HG02885 (cell line): ENCODE measurements at regions not wholly inside any gene's neighbourhood (a gene's known extent, or its start where the extent isn't known, plus 50 kb on each side); places are given as distances from the start of the nearest gene placed in this dataset.

Source experiments
- ATAC-seq: cut with Tn5 transposase; IDR thresholded peaks from one replicate; pipeline ENCODE4 v1.9.1; 2021; ENCODE audit warnings: mild to moderate bottlenecking; ENCODE audit not compliant: unreplicated experiment, poor library complexity

- no peak for ATAC-seq
Observed at GRCh38 chr18:68436485-68436884, 278.4 kb downstream of the TMX3 start.

- no peak for ATAC-seq
Observed at GRCh38 chr18:68435581-68435980, 279.3 kb downstream of the TMX3 start.

DNA sequence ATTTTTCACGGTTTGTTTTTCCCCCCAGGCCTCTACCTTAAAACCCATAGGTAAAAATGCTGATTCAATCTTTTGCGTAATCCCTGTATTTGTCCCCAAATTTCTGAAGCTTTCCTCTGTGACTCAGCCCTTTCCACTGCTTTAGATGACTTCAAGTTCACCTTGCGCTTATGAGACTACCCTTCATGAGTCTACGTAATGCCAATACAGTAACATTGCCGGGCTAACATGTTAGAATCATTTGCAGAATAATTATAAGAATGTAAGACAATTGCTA, 283.0 kb downstream of the TMX3 start:
- no peak for ATAC-seq

DNA sequence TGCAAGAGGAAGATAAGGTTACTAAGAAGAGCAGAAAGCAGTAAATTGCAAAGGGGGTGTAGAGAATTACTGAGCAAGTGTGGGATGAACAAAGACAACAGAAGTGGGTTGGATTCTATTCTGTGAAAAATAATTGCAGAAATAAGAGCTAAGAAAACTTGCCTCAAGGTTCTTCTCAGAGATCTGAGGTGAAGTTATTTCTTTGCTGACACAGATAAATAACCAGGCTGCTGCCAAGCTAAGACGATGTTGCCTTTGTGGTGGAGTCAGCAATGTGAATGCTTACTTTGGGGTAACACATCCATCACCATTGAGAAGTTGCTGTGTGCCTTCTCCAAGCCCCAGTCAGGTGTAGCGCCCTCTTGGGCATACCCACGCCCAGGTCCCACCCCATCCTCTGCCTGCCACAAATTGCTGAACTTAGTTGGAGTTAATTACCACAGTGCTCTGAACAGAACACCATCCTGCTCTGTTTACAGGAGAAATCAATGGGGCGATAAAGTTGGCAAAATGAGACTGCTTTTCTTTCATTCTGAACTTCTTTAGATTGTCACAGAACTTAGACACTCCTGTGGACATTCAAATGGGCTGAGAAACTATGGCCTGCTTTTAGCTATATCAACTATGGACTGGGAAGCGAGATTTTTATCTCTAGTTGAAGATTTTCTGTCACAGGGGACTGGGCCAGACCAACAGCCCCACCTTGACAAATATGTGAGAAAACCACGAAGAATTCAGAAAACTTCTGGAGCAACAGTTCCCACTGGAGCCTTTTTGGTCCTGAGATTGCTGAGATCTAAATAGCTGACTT, 283.6 kb downstream of the TMX3 start:
- no peak for ATAC-seq

DNA sequence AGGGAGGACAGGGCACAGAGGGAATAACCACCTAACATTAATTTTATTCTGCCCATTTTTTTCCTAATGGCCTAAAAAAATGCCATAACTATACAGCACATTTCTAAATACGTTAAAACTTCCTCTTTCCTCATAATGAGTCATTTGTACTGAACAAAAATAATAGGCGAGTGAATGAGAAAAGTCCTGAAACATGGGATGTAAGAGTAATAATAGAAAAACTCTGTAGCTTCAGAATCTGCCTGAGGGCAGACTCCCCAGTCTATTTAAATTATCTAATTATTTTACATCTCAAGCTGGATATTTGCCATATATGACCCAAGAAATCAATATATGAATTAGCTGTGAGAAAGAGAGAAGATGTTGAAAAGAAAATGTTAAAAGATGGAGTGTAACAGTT, 285.1 kb downstream of the TMX3 start:
- ATAC-seq, result no peak

DNA sequence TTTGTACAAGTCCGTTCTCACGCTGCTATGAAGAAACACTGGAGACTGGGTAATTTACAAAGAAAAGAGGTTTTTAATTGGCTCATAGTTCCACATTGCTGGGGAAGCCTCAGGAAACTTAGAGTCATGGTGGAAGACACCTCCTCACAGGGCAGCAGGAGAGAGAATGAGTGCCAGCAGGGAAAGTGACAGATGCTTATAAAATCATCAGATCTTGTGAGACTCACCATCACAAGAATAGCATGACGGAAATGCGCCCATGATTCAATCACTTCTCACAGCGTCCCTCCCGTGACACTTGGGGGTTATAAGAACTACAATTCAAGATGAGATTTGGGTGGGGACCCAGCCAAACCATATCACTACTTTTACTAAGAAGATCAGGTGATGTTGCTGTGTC, 285.8 kb downstream of the TMX3 start:
- ATAC-seq, result no peak

DNA sequence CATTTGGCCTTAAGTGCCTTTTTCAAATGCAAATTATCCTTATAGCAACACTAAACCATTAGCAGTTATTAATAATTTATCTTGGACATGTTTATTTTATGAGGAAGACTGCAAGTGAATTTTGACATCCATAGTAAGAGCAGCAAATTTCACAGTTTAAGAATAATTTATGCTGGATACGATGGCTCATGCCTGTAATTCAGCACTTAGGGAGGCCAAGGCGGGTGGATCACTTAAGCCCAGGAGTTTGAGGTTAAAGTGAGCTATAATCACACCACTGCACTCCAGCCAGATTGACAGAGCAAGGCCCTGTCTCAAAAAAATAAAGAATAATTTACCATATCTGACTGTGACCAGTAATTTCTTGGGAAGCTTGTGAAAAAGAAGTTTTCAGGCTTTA, 286.2 kb downstream of the TMX3 start:
- no peak for ATAC-seq

DNA sequence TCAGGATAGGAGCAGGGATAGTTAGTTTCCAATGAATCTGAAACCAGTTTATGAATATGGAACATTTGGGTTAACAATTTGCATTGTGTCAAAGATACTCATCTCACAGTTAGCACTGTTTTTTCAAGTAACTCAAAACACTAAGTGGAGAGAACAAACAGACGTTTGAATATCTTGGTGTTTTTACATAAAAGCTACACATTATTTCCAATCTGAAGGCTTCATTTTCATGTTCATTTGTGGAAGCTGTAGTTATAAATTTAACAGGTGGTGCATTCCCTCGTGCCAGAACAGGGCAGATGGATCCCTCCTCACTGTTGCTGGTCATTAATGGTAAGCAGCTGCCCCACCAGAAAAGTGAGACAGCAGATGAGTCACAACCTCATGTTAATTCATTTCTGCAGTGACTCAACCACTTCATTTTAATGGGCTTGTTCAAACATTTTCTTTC, 286.9 kb downstream of the TMX3 start:
- no peak for ATAC-seq

- no peak for ATAC-seq
Observed at GRCh38 chr18:68426731-68427315, 288.1 kb downstream of the TMX3 start.

DNA sequence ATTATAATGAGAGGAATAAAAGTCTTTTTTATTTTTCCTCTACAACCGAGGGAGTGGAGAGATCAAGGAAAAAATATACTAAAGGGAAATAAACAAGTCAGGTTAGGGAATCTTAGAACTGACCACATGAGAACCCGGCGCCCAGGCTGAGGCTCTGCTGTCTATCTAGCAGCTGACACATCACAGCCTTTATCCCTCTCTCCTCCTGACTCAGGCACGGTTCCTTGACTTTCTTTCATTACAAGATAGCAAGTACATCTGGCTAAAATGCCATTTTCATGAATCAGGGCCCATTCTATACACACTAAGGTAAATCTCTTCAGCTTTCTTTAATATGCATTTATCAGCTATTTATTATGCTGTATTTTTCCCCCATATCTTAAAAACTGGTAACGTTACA, 296.0 kb downstream of the TMX3 start:
- ATAC-seq, result no peak

DNA sequence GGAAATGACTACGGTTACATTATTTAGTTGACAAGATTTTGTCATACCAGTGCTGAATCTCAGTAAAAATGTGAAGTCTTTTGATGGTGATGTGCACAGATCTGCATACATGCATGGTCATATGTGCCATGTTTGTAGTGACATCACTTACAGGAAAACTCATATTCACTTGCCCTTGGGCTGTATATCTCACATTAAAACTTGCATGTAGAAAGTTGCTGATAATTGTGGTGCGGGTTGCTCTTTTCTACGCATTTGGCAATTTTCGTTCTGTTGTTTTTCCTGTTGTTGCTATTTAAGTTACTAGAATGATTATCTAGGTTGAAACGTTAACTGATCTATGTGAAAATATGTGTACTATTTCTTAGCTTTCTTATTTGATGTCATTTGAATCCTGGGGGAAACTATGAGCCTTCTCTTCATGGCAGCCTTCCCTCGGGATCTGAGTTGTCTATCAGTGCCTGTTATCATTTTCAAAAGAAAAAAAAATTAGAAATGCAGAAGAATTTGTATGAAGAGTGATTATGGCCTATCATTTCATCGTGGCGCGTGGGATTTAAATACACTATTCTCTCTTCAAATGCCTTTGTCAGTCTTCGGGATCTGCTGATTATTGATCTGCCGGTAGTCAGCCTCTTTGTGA, 296.6 kb downstream of the TMX3 start:
- no peak for ATAC-seq

- ATAC-seq, result no peak
Observed at GRCh38 chr18:68417826-68418225, 297.1 kb downstream of the TMX3 start.

- ATAC-seq, result no peak
Observed at GRCh38 chr18:68417166-68417799, 297.6 kb downstream of the TMX3 start.

- no peak for ATAC-seq
Observed at GRCh38 chr18:68414407-68414806, 300.5 kb downstream of the TMX3 start.

- no peak for ATAC-seq
Observed at GRCh38 chr18:68409576-68409975, 305.3 kb downstream of the TMX3 start.

GRCh38 chr18:68406761-68407160, 308.1 kb downstream of the TMX3 start:
- no peak for ATAC-seq

DNA sequence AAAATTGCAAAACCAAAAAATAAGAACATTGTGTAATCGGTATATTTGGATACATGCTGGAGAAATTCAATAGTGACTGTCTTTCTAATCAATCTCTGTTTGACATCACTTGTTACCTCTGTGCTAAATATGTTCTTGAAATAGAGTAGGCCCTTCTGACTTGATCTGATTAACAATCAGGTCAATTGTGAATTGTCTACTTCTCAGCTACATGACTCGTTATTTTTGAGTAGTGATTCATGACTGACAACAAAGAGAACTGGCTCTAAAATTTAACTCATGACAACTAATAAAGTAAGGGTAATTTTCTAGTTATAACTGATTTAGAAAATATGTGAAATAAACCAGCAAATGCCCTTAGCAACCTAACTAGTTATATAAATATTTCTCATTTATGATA, 312.1 kb downstream of the TMX3 start:
- ATAC-seq, result no peak

GRCh38 chr18:68400889-68401288, 314.0 kb downstream of the TMX3 start:
- no peak for ATAC-seq

- ATAC-seq, result no peak
Observed at GRCh38 chr18:68399721-68400120, 315.2 kb downstream of the TMX3 start.

DNA sequence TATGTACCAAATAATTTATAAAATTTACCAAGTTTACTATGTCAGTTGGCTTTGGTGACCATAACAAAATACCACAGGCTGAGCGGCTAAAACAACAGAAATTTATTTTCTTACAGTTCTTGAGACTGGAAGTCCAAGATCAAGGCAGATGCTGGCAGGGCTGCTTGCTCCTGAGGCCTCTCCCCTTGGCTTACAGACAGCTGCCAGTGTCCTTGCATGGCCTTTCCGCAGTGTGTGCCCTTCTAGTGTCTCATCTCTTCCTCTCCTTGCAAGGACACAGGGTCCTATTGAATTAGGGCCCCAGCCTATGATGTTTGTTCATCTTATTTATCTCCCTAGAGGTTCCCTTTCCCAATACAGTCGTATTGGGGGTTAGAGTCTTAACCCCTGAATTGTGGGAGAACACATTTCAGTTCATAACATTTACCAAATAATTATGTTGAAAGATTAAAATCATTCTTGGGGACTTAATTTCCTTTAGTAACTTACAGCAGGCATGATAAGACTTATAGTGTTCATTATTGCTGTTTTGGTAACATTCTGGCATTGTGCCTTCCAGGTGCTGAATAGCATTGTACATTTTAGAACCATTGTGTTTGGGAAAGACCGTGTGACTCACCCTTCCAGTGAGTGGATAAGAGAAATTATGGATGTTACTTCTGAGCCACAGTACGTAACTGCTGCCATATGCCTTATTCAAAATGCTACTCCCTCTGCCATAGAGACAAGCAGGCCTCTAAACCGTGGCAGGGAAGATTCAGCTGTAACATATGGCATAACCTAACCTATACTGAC, 317.5 kb downstream of the TMX3 start:
- no peak for ATAC-seq

DNA sequence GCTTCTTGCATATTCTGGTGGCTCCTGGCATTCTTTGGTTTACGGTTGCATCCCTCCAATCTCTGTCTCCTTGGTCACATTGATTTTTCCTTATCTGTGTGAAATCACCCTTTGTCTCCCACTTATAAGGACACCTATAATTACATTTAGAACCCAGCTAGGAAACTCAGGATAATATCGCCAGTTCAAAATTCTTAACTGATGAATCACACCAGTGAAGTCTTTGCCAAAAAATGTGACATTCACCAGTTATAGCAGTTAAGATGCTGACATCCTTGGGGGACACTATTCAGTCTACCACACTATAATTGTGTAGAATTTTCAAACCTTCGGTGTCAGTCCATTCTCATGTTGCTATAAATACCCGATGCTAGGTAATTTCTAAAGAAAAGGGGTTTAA, 320.2 kb downstream of the TMX3 start:
- no peak for ATAC-seq
